GM21528 (cell line): ENCODE measurements at regions not wholly inside any gene's neighbourhood (a gene's known extent, or its start where the extent isn't known, plus 50 kb on each side); places are given as distances from the start of the nearest gene placed in this dataset.

Experiments
- ATAC-seq: cut with Tn5 transposase; IDR thresholded peaks from one replicate; pipeline ENCODE4 v1.9.1; 2021; ENCODE audit warnings: mild to moderate bottlenecking, moderate library complexity; ENCODE audit not compliant: unreplicated experiment, low FRiP score

DNA sequence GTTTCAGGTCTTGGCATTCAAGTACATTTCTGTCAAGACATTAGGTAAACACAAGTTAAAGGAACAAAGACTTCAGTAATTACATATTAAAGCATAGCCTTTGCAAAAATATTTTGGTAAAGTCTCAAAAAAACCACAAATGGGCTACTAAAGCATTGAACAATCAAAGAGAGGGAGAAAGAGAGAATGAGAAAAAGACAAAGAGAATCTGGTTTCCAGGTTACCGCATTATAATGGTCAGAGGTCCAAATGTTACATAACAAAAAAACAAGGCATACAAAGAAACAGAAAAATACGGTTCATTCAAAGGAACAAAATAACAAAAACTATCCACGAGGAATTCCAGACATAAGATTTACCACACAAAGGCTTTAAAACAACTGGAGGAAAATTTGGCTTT is 327.9 kb downstream of the AKAIN1 start:
- ATAC-seq: no peak

DNA sequence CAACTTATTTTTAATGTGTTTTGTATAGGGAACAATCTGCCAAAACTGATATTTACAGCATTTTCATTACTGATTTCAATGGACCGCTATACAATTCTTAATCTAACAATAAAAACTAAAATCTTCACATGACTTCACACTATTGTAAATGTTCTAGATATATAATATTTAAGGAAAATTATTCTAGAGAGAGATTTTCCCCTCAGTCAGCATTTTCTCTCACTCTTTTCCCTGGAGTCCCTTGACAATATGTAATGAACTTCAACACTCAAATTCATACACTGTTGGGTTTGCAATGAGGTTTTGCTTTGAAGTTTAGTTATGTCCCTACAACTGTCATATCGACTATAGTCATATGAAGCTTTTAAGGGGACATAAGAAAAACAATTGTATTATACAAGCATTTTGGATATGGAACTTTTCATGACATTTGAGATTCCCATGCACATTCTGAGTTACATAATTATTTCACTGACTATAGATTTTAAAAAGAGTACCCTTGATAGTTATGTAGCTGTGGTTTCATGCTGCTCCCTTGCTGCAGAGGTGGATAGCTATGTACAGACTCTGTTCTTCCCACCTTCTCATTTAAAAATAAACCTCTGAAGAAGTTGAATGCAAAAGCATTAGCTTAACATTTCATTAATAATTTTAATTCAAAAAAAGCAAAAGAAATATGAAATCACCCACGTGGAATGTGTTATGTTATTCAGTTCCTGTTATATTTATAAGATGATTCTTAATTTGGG is 338.5 kb downstream of the AKAIN1 start:
- ATAC-seq: no peak

DNA sequence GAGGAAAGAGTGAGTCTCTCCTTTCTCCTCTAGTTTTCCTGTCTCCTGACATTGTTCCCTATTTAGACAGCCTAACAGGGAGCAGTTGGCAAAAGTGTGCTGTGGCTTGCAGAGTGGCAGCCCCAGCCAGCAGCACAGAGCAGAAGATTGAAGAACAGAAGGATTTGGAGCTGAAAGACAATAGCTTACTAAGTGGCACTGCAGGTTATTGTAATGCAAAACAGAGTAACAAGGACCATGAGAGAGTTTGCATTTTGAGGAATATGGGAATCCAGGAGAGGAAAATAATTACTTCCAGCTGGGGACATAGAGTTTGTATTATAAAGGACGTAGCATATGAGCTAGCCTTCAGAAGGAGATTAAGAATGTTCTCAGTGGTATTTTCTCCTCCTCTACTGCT is 342.4 kb downstream of the AKAIN1 start:
- no peak for ATAC-seq

DNA sequence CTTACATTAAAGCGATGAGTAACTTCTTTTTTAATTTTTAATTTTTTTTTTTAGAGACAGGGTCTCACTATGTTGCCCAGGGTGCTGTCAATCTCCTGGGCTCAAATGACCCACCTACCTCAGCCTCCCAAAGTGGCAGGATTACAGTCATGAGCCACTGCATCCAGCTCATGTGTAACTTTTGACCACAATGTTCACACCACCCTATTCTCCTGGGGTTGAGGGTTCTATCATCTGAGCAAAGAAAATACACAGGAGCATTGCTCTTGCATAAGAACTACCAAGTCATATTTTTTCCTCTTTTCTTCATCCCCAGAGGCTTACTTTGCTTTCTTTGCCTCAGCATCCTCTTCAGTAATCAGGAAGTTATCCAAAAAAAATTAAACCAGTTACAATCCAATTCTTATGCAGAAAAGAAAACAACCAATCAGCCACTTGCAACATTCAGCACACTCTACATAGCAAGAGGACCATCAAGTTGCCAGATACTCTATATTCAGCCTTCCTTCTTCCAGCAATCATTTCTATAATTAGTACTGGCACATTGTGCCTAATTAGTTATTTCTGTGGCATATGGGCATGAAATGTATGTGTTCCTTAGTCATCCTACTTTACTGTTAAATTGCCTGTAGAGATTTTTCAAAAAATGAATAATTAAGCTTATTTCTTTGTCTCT is 345.6 kb downstream of the AKAIN1 start:
- ATAC-seq: no peak

DNA sequence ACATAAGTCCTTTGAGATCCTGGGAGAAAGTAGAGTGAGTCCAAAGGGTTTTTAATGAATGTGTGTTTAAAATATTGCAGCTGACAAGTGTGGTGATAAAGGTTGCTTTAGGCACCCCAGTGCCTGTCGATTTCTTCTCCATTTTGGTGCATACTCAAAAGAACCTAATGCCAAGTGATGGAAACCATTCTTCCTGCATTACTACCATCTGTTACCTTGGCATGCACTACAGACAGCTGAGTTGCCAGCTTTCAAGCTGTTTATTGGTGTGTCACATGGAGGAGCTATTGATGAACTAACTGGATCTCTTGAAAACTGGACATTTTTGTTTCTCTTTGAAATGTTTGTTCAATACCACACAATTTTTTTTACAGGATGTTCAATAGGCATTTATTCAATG is 350.0 kb downstream of the AKAIN1 start:
- no peak for ATAC-seq

DNA sequence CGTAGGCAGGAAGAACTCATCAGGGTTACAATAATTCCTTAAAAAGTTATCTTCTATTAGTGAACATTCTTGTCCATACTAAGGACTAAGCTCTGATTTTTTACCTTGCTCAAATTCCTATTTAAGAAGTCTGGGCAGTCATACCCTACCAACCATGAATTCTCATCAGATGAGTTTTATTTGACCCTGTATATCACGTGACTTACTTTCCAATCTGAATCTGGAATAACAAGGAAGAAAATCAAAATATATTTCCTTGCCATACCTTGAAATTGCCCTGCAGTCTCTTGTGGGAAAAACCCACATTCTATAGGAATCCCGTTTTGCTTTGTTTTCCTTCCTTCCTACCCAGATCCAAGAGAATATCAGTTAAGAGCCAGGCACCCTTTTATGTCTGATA is 352.7 kb downstream of the AKAIN1 start:
- no peak for ATAC-seq

DNA sequence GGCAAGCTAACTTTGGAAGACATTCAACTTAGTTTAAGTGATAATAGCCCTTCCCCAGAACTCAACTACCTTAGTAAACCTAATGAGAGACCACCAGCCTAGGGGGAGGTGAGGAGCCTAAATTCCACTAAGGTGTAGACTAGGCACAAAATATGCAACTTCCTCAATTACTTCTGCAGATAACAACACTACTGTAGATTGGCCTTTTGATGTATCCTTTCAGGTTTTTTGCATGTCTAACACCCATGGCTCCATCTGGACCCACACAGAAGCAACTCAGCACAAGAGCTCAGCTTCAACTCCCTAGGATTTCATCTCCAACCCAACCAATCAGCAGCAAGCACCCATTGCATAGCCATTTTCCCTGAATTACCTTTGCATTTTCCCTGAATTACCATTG is 353.3 kb downstream of the AKAIN1 start:
- ATAC-seq: no peak

DNA sequence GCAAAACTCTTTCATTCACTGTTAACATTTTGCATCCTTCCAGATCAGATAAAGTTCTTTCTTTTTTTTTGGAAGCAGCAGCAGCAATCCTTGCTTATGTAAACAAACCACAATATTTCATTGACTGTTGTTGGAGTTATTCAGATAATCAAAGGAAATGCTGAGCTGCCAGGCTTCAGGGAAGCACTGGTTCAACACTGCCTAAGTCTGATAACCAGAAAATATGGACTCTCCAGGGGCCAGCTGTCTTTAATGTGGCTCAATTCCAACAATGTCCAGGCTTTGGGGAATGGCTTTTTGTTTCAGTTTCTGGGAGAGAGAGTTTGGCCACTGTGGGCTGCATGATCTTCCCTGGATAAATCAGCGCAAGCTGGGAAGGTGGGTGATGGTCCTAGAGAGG is 354.3 kb downstream of the AKAIN1 start:
- ATAC-seq: no peak

DNA sequence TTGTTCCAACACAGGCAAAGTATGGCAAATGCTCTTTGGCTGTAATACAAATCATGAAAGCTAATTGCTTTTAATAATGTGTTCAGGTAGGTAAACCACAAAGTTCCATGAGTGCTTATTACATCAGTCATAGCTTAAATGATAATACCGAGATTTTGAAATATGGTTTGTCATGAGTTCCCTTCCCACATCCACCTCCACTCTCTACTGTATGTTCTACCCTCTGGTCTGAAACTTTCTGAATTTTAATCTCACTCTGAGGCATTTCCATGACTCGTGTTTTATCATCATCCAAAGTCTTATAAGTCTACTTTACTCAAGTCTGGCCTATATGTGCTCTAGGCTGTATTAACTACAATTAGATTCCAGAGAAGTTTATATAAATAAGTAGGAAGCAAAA is 354.8 kb downstream of the AKAIN1 start:
- no peak for ATAC-seq

DNA sequence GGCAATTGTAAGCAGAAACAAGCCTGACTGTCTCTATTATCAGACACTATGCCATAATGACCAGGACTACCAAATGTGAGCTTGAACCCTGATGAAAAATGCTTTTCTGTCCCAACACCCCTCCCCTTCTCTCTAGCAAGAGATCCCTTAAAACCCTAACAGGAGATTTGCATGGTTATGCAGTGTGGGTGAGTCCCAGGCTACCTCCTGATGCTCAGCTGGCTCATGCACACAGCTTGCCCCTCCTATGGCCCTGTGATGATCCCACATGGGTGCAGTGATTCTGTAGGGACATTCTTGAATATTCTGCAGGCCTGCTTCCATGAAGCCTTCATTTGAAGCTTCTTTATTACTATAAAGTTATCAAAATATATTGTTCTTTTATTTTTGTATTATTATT is 357.4 kb downstream of the AKAIN1 start:
- no peak for ATAC-seq

DNA sequence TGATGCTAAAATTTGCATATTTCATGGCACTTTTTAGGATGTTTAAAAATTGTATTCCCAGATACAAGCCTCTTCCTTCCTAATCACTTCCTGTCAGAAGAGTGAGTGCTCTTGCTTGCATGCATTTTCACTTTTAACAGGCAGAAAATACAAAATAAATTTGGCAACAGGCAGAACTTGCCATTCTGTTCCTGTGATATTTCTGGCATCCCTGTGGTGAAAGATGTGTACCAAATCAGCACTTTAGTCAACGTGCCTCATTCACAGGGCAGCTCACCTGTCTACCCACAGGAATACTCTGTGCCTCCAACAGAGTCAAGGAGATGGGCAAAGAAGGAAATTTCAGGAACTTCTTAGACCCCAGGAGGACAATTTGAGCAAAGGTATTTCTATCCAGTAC is 360.9 kb downstream of the AKAIN1 start:
- ATAC-seq: no peak

DNA sequence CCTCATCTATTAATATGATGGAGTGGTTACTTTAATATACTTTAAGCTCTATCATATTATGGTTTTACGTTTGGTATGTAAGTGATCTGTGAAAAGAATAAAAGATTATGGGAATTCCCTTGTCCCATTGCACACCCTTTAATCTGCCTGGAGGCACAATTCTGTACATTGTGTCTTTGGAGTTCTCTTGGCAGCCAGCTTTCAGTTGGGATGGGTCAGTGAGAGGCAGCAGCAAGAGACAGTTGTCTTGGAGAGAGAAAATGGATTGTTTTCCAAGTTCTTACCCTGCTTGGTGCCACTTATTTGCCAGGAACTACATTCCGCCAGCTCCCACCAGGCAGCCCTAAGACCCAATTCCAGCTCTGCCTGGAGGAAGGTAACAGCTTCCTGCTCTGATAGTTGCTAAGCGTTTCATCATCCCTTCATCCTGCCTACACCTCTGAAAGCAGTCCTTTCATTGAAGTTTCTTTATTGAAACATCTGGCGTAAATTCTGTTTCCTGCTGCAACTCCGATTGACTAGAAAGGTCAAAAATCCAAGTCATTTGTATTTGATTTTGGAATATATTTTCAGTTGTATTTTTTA is 365.2 kb downstream of the AKAIN1 start:
- no peak for ATAC-seq

DNA sequence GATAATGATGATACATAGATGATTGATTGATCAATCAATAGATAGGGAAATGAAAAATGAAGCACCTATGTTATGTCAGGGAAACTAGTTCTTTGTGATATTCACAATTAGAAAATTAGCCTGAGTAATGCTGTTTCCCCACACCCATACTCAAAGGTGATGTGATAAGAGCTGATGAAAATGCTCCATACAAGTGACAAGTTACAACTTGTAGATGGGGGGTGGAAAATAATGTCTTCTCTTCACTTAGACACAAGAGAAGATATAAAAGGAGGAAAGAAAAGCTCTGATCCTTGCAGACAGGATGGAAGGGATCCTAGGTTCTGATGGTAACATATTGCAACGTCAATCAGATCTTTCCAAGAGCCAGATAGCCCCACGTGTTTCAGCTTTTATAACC is 365.9 kb downstream of the AKAIN1 start:
- ATAC-seq: no peak

DNA sequence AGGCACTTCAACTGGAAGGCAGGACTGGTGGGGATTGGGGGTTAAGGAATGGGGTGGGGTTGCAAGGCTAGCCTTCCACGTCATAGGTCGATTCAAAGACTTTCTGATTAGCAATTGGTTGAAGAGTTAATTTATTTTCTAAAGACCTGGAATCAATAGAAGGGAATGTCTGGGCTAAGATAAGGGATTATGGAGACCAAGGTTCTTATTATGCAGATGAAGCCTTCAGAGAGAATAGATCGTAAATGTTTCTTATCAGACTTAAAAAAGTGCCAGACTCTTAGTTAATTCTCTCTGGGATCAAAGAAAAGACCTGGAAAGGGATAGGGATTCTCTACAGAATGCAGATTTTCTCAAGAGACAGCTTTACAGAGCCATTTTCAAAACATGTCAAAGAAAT is 368.0 kb upstream of the DLGAP1 start:
- ATAC-seq: no peak

DNA sequence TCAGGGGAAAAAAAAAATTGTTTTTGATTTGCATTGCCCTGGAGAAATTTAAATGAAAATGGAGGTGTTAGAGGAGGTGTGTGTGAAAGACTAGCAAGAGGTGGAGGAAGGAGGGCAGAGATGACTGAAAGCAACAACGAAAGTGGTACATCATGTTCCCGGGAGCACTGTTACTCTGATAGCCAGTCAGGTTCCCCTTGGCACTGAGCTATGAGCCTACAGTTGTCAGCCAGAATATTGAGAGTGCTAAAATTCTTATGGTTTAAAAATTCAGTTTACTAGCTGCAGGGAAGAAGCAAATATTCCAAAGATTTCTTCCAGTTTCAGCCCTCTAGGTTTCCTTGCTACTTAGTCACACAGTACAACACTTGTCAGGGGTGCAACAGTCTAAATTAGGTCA is 366.7 kb upstream of the DLGAP1 start:
- ATAC-seq: no peak

DNA sequence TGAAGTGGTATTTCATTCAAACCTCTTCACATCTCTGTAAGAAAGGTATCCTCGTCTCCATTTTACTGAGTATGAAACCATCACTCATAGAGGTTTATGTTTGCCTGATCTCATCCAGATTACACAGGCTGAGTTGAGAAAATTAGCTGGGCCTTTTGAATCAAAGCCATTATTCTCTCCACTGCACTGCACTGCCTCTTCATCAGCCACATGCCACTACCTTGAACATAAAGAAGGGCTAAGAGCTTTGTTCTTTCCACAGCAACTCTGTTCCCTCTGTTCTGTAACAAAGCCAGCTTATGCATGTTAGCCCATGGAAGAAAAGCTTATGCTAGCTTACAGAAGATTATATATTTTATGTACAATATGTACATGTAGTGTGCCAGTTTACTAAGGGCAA is 362.6 kb upstream of the DLGAP1 start:
- no peak for ATAC-seq

DNA sequence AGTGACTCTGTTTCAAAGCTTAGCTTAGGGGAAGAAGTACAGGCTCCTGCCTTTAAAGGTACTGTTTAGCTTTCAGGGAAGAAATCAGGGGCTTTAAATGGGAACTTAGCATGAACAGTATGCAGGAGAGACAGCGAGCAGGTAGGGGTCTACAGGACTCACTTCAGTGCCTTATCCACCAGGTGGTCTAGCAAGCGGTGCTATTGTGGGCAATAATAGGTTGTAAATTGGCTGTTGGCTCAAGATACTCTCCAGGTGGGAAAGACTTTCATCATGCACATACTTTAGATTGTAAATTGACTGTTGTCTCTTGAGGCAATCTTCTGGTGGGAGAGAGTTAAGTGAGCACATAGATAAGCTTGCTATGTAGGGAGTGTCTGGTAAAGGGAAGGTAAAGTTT is 358.6 kb upstream of the DLGAP1 start:
- ATAC-seq: no peak

DNA sequence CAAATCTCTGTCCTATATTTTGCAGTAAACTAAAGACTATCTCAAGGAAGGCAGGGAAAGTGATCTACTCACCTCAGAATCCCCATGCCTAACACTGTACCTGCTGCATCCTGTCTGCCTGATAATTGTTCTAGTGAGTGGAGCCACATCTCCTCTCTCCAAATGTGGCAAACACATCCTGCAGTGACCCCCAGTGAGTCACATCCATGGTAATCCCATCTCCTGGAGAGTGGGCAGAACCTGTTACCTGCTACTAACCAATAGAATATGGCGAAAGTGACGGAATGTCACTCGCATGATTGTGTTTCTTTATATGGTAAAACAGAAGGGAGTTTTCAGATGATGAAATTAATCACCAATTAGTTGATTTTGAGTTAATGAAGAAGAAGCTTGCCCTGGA is 353.8 kb upstream of the DLGAP1 start:
- no peak for ATAC-seq

DNA sequence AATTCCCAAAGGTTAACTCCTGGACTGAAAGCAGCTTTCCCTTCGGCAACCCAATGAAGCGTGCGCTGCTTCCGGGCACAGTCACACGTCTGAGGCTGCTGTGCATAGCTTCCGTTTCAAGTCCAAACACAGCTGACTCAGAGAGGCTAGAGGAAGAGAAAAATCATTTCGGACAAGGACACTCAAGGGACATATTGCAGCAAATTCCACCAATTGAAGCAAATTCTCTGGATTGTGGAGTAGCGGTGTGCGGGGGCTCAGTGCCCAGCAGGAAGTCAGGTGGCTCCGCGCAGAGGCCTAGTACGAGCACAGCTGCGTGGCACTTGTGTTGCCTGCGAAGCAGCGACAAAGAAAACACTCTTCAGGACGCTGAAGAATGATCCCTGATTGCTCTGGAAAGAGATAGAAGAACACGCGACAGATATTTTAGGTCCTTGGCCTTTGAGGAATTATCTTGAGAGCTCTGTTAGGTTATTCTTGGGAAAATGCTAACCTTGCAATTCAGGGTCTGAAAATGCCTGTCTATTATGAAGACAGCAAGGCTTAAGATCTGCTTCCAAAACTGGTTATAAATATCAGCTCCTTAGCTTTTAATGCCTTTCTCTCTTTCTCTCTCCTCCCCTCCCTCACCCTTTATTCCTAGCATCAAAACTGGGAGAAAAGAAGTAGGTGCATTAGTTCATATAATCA is 352.6 kb upstream of the DLGAP1 start:
- ATAC-seq: no peak

DNA sequence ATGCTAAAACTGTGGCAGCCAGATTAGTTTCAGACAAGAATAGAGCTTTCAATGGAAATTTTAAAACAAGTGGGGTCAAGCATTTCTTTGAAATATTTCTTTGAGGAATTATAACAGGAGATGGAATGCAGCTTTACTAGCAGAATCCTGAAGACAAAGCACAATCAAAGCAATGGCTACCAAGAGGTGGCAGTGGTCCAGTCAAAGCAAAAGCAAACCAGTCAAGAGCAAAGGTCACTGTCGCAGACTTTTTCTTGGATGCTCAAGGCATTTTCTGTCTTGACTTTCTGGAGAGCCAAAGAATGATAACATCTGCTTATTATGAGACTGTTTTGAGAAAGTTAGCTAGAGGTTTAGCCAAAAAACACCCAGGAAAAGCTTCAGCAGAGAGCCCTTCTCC is 351.2 kb upstream of the DLGAP1 start:
- ATAC-seq: no peak

DNA sequence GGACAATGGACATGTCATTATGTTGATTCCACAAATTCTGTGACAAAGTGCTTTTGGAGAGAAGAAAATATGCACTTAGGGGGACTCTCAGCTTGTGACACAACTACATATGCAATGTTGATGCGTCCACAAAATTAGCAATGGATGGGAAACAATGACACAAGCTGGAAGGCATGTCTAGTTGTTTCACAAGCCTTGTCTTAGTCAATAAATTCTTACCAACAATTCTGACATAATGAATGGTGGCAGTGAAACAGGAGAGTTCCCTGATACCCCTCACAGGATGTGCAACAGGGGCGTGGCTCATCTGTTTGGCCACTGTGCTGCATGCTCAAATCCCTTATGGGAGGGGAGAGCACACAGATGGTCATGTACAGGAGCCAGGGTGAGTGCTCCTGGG is 347.2 kb upstream of the DLGAP1 start:
- ATAC-seq: no peak

DNA sequence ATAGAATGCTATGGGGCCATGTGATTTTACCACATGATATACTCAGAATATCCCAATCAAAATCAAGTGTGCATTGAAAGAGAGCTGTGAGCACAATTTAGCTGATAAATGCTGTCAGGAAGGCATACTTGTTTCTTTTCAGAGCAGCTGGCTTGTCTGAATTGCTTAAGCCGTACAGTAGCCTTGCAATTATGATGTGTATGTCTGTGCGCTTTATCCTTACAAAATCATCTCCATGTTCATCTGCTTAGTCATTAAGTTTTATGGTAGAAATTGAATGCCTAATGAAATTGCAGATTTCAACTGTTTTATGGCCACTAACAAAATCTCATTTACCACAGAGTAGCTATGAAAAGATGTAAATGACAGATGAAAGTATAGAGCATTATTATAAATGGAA is 346.0 kb upstream of the DLGAP1 start:
- no peak for ATAC-seq
